H1 (cell line): ENCODE measurements at regions not wholly inside any gene's neighbourhood (a gene's known extent, or its start where the extent isn't known, plus 50 kb on each side); places are given as distances from the start of the nearest gene placed in this dataset.

ENCODE experiments used
- CTBP2 ChIP-seq: IDR thresholded peaks from 2 replicates; pipeline ENCODE4 v1.7.0; 2011; ENCODE audit warnings: borderline replicate concordance, mild to moderate bottlenecking, moderate library complexity, mixed read lengths, low read length; ENCODE audit not compliant: insufficient read depth, insufficient read length
- SIN3A ChIP-seq, 2 experiments: IDR thresholded peaks in 1 of 2; conservative IDR thresholded peaks in 1 of 2; 2 replicates each; pipeline ENCODE4 v1.6.1; 2011 to 2012; ENCODE audit warnings: low read length in 2 of 2, improper control_type of control experiment in 1 of 2, low read depth in 1 of 2, mild to moderate bottlenecking in 1 of 2
- ZNF274 ChIP-seq: IDR thresholded peaks from 2 replicates; pipeline ENCODE4 v1.7.0; 2012; ENCODE audit warnings: low read length, borderline replicate concordance; ENCODE audit errors: extremely low read depth
- TF ChIP-seq, protein P1 (sequence below): IDR thresholded peaks from 2 replicates; pipeline ENCODE4 v1.6.1; 2012; ENCODE audit warnings: low read length, inconsistent platforms

DNA sequence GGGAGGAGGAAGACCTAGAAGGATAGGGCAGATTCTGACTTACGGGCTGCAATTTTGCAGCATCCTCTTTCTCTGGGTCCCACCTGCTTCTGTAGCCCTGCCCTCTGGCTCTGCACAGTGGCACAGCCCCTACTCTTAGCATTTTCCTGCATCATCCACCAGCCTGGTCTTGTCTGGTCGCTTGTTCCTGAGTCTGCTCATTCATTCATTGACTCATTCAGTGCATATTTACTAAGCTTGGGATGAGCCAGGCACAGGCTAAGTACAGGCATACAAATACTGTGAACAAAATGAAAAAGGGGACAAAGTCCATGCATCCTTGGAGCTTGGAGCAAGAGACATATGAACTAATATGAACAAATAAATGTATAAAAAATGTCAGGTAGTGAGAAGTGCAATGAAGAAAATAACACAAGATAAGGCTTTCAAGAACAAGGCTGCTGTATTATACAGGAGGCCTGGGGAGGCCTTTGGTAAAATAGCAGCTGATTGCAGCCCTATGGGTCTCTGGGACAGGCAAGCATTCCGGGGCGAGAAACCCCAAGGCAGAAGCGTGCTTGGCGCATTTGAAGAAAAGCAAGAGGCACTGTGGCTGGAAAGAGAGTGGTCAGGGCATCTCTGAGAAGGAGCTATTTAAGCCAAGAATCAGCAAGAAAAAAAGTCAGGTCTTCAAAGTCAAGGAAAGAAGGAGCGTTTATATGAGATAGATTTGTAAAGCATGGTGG is 108.0 kb upstream of the ALX4 start (continued):
- TF ChIP-seq CTBP2 (no peak), ZNF274 (no peak), SIN3A (conservative IDR thresholded peaks at IDR 0.05 in 1 of 2, IDR thresholded peaks at IDR 0.05 in 1 of 2; ENCODE audit: low read depth in 1 of 2, low read length in 2 of 2) (no peak)
- TF ChIP-seq, protein P1, sequence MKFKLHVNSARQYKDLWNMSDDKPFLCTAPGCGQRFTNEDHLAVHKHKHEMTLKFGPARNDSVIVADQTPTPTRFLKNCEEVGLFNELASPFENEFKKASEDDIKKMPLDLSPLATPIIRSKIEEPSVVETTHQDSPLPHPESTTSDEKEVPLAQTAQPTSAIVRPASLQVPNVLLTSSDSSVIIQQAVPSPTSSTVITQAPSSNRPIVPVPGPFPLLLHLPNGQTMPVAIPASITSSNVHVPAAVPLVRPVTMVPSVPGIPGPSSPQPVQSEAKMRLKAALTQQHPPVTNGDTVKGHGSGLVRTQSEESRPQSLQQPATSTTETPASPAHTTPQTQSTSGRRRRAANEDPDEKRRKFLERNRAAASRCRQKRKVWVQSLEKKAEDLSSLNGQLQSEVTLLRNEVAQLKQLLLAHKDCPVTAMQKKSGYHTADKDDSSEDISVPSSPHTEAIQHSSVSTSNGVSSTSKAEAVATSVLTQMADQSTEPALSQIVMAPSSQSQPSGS: no peak
- TF ChIP-seq, all 59 proteins: peak for 0
